ENCODE measurements at regions not wholly inside any gene's neighbourhood (a gene's known extent, or its start where the extent isn't known, plus 50 kb on each side); places are given as distances from the start of the nearest gene placed in this dataset.

DNA sequence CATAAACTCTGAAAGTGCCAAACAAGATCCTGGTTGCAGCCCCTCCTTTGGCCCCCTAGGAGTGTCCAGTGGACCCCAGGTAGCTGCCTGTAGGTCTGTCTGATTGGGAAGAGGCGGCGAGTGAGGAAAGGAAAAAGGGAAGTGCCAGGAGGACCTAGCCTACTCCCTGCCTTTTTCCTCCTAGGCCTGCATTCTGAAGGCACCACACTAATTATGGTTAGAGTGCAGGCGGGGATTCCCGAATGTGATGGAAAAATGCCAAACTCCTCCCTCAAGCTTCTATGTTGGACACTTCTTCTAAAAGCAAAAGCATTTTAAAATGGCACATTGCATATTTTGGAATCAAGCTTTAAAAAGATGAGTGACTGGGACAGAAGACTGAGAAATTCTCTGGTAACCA, 83.2 kb upstream of the SMIM15 start:
- CTCF ChIA-PET: no interaction called here
- intact Hi-C loops (cut with micrococcal nuclease; ENCODE audit: unreplicated experiment): no loop called here

DNA sequence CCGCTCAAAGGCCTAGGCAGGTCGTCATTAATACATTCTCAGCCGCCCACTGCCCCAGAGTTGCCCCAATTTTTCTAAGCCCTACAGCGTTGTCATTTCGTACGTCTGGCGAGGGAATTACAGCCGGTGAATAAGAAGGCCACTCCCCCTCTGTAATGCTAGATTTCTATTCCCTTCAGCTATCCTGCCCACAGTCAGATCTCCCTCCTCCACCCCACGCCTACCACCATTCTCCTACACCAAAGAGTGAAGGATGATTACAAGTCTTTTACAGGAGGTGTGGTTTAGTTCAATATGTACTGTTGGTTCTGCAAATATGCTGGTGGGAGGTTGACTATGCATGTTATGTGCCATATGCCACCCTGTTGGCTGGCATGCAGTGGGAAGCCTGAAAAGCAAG, 83.7 kb upstream of the SMIM15 start:
- Histone ChIP-seq H3K4me1 (ENCODE audit: control insufficient read depth, insufficient read depth, low read length) (0 out of 2 replicates have a peak, but pooled peaks cover 2% of the 10 kb centered on the region), H3K4me3 (ENCODE audit: low read depth in 2 of 2, low read length in 2 of 2) (peak overlapping the region in 1 of 2 experiments; percentile 6; a peak in 1 of 4 replicates), H3K27ac (ENCODE audit: low read length) (no peak overlapping the region), H3K36me3 (ENCODE audit: control insufficient read depth, insufficient read depth, low read length) (no peaks in the 10 kb centered on the region), H3K9me3 (ENCODE audit: control insufficient read depth, insufficient read depth, low read depth, low read length) (no peaks in the 10 kb centered on the region), H3K27me3 (ENCODE audit: control insufficient read depth, insufficient read depth, low read length) (no peaks in the 10 kb centered on the region)
- BruUV-seq (replicated peaks): no TSS peak
- intact Hi-C loops (cut with micrococcal nuclease; ENCODE audit: unreplicated experiment) (no loop called here), in situ Hi-C loops (cut with HindIII; ENCODE audit: low pct_unique_long_range_greater_than_20kb, low sequenced_read_pairs) (no loop called here)
- CTCF ChIA-PET: no interaction called here
- DNase-seq (ENCODE audit: low read depth, low spot score) (no peak), ATAC-seq (peak; percentile 53)
- TF ChIP-seq SIN3A (IDR thresholded peaks at IDR 0.05; ENCODE audit: borderline replicate concordance, insufficient read depth, low read depth, low read length): no peak
- no peak for TF ChIP-seq POLR2AphosphoS5 (IDR thresholded peaks at IDR 0.05; ENCODE audit: low read depth, low read length)
- no peak for TF ChIP-seq TCF7L2 (IDR thresholded peaks at IDR 0.05; ENCODE audit: low read depth, low read length)
- TF ChIP-seq, protein P1, sequence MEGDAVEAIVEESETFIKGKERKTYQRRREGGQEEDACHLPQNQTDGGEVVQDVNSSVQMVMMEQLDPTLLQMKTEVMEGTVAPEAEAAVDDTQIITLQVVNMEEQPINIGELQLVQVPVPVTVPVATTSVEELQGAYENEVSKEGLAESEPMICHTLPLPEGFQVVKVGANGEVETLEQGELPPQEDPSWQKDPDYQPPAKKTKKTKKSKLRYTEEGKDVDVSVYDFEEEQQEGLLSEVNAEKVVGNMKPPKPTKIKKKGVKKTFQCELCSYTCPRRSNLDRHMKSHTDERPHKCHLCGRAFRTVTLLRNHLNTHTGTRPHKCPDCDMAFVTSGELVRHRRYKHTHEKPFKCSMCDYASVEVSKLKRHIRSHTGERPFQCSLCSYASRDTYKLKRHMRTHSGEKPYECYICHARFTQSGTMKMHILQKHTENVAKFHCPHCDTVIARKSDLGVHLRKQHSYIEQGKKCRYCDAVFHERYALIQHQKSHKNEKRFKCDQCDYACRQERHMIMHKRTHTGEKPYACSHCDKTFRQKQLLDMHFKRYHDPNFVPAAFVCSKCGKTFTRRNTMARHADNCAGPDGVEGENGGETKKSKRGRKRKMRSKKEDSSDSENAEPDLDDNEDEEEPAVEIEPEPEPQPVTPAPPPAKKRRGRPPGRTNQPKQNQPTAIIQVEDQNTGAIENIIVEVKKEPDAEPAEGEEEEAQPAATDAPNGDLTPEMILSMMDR (IDR thresholded peaks at IDR 0.05): no peak
- POLR2A ChIA-PET: interaction anchor here (0.5 kb wide), 1 partner anchor 89 kb away, joined by 4 read pairs; no protein-coding TSS in a partner anchor

More for the DNA sequence above, 83.2 kb upstream of the SMIM15 start:
- Histone ChIP-seq H3K4me1 (ENCODE audit: control insufficient read depth, insufficient read depth, low read length) (0 out of 2 replicates have a peak, but pooled peaks cover 2% of the 10 kb centered on the region), H3K9me3 (ENCODE audit: control insufficient read depth, insufficient read depth, low read depth, low read length) (no peaks in the 10 kb centered on the region), H3K27ac (ENCODE audit: low read length) (no peak overlapping the region), H3K36me3 (ENCODE audit: control insufficient read depth, insufficient read depth, low read length) (no peaks in the 10 kb centered on the region), H3K4me3 (ENCODE audit: low read depth in 2 of 2, low read length in 2 of 2) (peak overlapping the region in 1 of 2 experiments; percentile 6; a peak in 1 of 4 replicates), H3K27me3 (ENCODE audit: control insufficient read depth, insufficient read depth, low read length) (no peaks in the 10 kb centered on the region)
- DNase-seq (ENCODE audit: low read depth, low spot score) (no peak), ATAC-seq (peak; percentile 26; the same call in 1 of the 2 replicates)
- BruUV-seq (replicated peaks): no TSS peak
- in situ Hi-C loops (cut with HindIII; ENCODE audit: low pct_unique_long_range_greater_than_20kb, low sequenced_read_pairs): no loop called here
- POLR2A ChIA-PET: interaction anchor here (0.5 to 0.6 kb wide), 2 partner anchors 89 to 111 kb away, joined by 4 to 5 read pairs; no protein-coding TSS in a partner anchor
- TF ChIP-seq, protein P2, sequence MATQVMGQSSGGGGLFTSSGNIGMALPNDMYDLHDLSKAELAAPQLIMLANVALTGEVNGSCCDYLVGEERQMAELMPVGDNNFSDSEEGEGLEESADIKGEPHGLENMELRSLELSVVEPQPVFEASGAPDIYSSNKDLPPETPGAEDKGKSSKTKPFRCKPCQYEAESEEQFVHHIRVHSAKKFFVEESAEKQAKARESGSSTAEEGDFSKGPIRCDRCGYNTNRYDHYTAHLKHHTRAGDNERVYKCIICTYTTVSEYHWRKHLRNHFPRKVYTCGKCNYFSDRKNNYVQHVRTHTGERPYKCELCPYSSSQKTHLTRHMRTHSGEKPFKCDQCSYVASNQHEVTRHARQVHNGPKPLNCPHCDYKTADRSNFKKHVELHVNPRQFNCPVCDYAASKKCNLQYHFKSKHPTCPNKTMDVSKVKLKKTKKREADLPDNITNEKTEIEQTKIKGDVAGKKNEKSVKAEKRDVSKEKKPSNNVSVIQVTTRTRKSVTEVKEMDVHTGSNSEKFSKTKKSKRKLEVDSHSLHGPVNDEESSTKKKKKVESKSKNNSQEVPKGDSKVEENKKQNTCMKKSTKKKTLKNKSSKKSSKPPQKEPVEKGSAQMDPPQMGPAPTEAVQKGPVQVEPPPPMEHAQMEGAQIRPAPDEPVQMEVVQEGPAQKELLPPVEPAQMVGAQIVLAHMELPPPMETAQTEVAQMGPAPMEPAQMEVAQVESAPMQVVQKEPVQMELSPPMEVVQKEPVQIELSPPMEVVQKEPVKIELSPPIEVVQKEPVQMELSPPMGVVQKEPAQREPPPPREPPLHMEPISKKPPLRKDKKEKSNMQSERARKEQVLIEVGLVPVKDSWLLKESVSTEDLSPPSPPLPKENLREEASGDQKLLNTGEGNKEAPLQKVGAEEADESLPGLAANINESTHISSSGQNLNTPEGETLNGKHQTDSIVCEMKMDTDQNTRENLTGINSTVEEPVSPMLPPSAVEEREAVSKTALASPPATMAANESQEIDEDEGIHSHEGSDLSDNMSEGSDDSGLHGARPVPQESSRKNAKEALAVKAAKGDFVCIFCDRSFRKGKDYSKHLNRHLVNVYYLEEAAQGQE (IDR thresholded peaks at IDR 0.05; ENCODE audit: insufficient read depth in 1 of 2, low read depth in 2 of 2, low read length in 1 of 2): no peak
- TF ChIP-seq POLR2AphosphoS5 (IDR thresholded peaks at IDR 0.05; ENCODE audit: low read depth, low read length) (no peak), TCF7L2 (IDR thresholded peaks at IDR 0.05; ENCODE audit: low read depth, low read length) (no peak)
- TF ChIP-seq, protein P1 (IDR thresholded peaks at IDR 0.05): no peak
